HL-60 (cell line): ENCODE measurements at regions not wholly inside any gene's neighbourhood (a gene's known extent, or its start where the extent isn't known, plus 50 kb on each side); places are given as distances from the start of the nearest gene placed in this dataset.
"Not testable (repeated sequence)": the region's sequence is repeated elsewhere in the genome, so short reads cannot be mapped to it uniquely, and the experiment has no call there.

Experiments
- POLR2AphosphoS5 ChIP-seq: IDR thresholded peaks from 2 replicates; pipeline ENCODE4 v1.6.1; 2012; ENCODE audit warnings: low read depth
- TF ChIP-seq, protein P1 (sequence below): IDR thresholded peaks from one replicate; pipeline ENCODE4 v1.5.1; 2011; ENCODE audit warnings: low read length, control low read depth, inconsistent platforms; ENCODE audit not compliant: insufficient read depth
- TF ChIP-seq, protein P2 (sequence below): IDR thresholded peaks from 2 replicates; pipeline ENCODE4 v1.6.1; 2012; ENCODE audit warnings: low read depth; ENCODE audit not compliant: insufficient replicate concordance

DNA sequence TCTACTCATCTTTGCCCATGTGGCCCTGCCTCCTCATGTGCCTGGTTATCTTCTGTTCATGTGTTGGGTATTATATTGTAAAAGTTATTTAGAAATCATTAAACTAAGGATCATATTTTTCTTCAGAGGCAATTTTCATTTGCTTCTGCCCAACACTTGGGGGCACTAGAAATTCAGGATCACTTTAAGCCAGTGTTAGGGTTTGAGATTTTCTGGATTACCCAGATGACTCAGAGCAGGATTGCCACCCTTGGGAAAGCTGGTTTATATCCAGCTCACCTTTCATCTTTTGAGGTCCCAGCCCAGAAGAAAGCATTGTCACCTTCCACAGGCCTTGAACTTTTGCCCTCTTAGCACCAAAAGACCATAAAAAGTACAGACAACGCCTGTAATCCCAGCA is 99.4 kb upstream of the NBPF12 start:
- TF ChIP-seq, protein P1, sequence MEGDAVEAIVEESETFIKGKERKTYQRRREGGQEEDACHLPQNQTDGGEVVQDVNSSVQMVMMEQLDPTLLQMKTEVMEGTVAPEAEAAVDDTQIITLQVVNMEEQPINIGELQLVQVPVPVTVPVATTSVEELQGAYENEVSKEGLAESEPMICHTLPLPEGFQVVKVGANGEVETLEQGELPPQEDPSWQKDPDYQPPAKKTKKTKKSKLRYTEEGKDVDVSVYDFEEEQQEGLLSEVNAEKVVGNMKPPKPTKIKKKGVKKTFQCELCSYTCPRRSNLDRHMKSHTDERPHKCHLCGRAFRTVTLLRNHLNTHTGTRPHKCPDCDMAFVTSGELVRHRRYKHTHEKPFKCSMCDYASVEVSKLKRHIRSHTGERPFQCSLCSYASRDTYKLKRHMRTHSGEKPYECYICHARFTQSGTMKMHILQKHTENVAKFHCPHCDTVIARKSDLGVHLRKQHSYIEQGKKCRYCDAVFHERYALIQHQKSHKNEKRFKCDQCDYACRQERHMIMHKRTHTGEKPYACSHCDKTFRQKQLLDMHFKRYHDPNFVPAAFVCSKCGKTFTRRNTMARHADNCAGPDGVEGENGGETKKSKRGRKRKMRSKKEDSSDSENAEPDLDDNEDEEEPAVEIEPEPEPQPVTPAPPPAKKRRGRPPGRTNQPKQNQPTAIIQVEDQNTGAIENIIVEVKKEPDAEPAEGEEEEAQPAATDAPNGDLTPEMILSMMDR = not testable (repeated sequence)
- TF ChIP-seq, protein P2, sequence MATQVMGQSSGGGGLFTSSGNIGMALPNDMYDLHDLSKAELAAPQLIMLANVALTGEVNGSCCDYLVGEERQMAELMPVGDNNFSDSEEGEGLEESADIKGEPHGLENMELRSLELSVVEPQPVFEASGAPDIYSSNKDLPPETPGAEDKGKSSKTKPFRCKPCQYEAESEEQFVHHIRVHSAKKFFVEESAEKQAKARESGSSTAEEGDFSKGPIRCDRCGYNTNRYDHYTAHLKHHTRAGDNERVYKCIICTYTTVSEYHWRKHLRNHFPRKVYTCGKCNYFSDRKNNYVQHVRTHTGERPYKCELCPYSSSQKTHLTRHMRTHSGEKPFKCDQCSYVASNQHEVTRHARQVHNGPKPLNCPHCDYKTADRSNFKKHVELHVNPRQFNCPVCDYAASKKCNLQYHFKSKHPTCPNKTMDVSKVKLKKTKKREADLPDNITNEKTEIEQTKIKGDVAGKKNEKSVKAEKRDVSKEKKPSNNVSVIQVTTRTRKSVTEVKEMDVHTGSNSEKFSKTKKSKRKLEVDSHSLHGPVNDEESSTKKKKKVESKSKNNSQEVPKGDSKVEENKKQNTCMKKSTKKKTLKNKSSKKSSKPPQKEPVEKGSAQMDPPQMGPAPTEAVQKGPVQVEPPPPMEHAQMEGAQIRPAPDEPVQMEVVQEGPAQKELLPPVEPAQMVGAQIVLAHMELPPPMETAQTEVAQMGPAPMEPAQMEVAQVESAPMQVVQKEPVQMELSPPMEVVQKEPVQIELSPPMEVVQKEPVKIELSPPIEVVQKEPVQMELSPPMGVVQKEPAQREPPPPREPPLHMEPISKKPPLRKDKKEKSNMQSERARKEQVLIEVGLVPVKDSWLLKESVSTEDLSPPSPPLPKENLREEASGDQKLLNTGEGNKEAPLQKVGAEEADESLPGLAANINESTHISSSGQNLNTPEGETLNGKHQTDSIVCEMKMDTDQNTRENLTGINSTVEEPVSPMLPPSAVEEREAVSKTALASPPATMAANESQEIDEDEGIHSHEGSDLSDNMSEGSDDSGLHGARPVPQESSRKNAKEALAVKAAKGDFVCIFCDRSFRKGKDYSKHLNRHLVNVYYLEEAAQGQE = not testable (repeated sequence)
- TF ChIP-seq POLR2AphosphoS5 = not testable (repeated sequence)
